Activated CD8-positive, alpha-beta memory T cell treated with anti-CD3 and anti-CD28 coated beads for 48 hours (primary cell): ENCODE measurements at regions not wholly inside any gene's neighbourhood (a gene's known extent, or its start where the extent isn't known, plus 50 kb on each side); places are given as distances from the start of the nearest gene placed in this dataset.
"Not testable (repeated sequence)": the region's sequence is repeated elsewhere in the genome, so short reads cannot be mapped to it uniquely, and the experiment has no call there.

Experiments used
- DNase-seq, 3 experiments: peaks; one replicate each; pipeline ENCODE4 v3.0.0-alpha.2; 2020; ENCODE audit warnings: low read depth in 2 of 3, low spot score in 2 of 3

GRCh38 chr22:19660583-19660982 is 53.7 kb upstream of the SEPTIN5 start:
- DNase-seq: not testable (repeated sequence)

GRCh38 chr22:19661156-19661555 is 53.1 kb upstream of the SEPTIN5 start:
- DNase-seq: no peak

- not testable (repeated sequence) for DNase-seq
Measured at GRCh38 chr22:19662049-19662684, 52.1 kb upstream of the SEPTIN5 start.

GRCh38 chr22:19663286-19663815 is 51.0 kb upstream of the SEPTIN5 start:
- DNase-seq: no peak

- DNase-seq: no peak
Measured at GRCh38 chr22:19663821-19664355, 50.4 kb upstream of the SEPTIN5 start.

GRCh38 chr22:19664406-19664805 is 49.9 kb upstream of the SEPTIN5 start:
- no peak for DNase-seq
